SK-N-SH (cell line): ENCODE measurements at regions not wholly inside any gene's neighbourhood (a gene's known extent, or its start where the extent isn't known, plus 50 kb on each side); places are given as distances from the start of the nearest gene placed in this dataset.

Experiments
- CHD2 ChIP-seq: fragments of 150-350 bp; IDR thresholded peaks from 2 replicates; pipeline ENCODE4 v1.6.1; 2018; ENCODE audit warnings: low read length; ENCODE audit not compliant: partially characterized antibody
- CTCF ChIP-seq: fragments of 200-600 bp; sonication (generic); IDR thresholded peaks from 2 replicates; pipeline ENCODE4 v1.6.1; 2017; ENCODE audit warnings: antibody characterized with exemption, mild to moderate bottlenecking, moderate library complexity
- EP300 ChIP-seq, 2 experiments: IDR thresholded peaks; 2 replicates each; pipeline versions ENCODE4 v1.4.0 to v1.6.1; 2012; ENCODE audit warnings: borderline replicate concordance in 1 of 2, low read depth in 1 of 2, low read length in 1 of 2
- EZH2phosphoT487 ChIP-seq: fragments of 200-600 bp; sonication (generic); IDR thresholded peaks from 2 replicates; pipeline ENCODE4 v1.6.1; 2017; ENCODE audit warnings: low read depth, mixed run types, mild to moderate bottlenecking, antibody characterized with exemption, moderate library complexity, borderline replicate concordance
- GABPA ChIP-seq: IDR thresholded peaks from 2 replicates; pipeline ENCODE4 v1.4.0; 2012; ENCODE audit warnings: low read depth, mild to moderate bottlenecking
- MAX ChIP-seq: IDR thresholded peaks from 2 replicates; pipeline ENCODE4 v1.4.0; 2012; ENCODE audit warnings: low read depth
- POLR2AphosphoS5 ChIP-seq: IDR thresholded peaks from 2 replicates; pipeline ENCODE4 v1.6.1; 2012; ENCODE audit warnings: low read depth, low read length
- TCF12 ChIP-seq: IDR thresholded peaks from 2 replicates; pipeline ENCODE4 v1.4.0; 2012
- YY1 ChIP-seq: IDR thresholded peaks from 2 replicates; pipeline ENCODE4 v1.4.0; 2012; ENCODE audit warnings: low read depth, mild to moderate bottlenecking

- TF ChIP-seq CTCF, result no peak
- no peak for TF ChIP-seq GABPA
- TF ChIP-seq TCF12, result no peak
- no peak for TF ChIP-seq EP300 (IDR thresholded peaks at IDR 0.05; ENCODE audit: borderline replicate concordance in 1 of 2, low read depth in 1 of 2, low read length in 1 of 2)
- TF ChIP-seq YY1, result no peak
- TF ChIP-seq POLR2AphosphoS5, result no peak
- no peak for TF ChIP-seq EZH2phosphoT487
- no peak for TF ChIP-seq CHD2
- no peak for TF ChIP-seq MAX
Measured at GRCh38 chr4:38328989-38329729, 334.8 kb upstream of the KLF3 start.
